ENCODE measurements at regions not wholly inside any gene's neighbourhood (a gene's known extent, or its start where the extent isn't known, plus 50 kb on each side); places are given as distances from the start of the nearest gene placed in this dataset.

- H3K9me2 ChIP-seq (replicated peaks; ENCODE audit: insufficient read depth, low read length), result no peaks in the 10 kb centered on the region
- no peaks in the 10 kb centered on the region for H3K9me3 ChIP-seq (ENCODE audit: insufficient read depth, low read length)
- no peak overlapping the region for H3K9ac ChIP-seq (ENCODE audit: low read length)
- no peak overlapping the region for H3K4me3 ChIP-seq (ENCODE audit: insufficient read depth, low read length, poor library complexity, severe bottlenecking)
- H3K27me3 ChIP-seq (ENCODE audit: low read length), result no peaks in the 10 kb centered on the region
- H3K27ac ChIP-seq (ENCODE audit: low read depth, low read length), result no peak overlapping the region
- TF ChIP-seq EZH2phosphoT487 (conservative IDR thresholded peaks at IDR 0.05; ENCODE audit: low read length) (no peak), CTCF (IDR thresholded peaks at IDR 0.05; ENCODE audit: insufficient read depth, low read length, poor library complexity, severe bottlenecking) (no peak)
- H2AFZ ChIP-seq (ENCODE audit: low read depth, low read length, severe bottlenecking), result no peak overlapping the region
- no peak overlapping the region for H3K4me2 ChIP-seq (ENCODE audit: low read depth, low read length, poor library complexity, severe bottlenecking)
- H3K36me3 ChIP-seq (ENCODE audit: low read length), result no peaks in the 10 kb centered on the region
- no peaks in the 10 kb centered on the region for H3K79me2 ChIP-seq (ENCODE audit: insufficient read depth, low read length)
- no peaks in the 10 kb centered on the region for H3F3A ChIP-seq (ENCODE audit: insufficient read depth)
- H4K20me1 ChIP-seq (ENCODE audit: low read depth, low read length), result no peaks in the 10 kb centered on the region
Observed at GRCh38 chr2:204205538-204205937, 269.0 kb downstream of the ICOS start.

DNA sequence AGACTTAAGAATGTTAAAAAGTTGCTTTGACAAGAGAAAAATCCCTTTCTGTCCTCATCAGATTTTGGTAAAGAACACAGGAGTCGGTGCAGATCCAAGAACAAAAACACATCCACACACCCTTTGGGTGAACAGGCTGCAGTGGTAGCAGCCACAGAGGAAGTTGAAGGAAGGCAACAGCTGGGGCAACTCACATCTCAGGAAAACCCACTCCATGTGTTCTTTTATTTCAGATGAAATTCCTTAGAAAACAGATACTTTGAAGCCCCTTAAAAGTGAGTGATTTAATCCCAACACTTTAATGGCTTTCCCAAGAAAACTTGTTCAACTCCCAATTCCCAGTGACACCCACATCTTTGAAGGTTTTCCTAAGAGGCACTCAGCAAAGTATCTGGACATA lies 271.3 kb downstream of the ICOS start:
- H3K9me2 ChIP-seq (replicated peaks; ENCODE audit: insufficient read depth, low read length), result no peaks in the 10 kb centered on the region
- TF ChIP-seq EZH2phosphoT487 (conservative IDR thresholded peaks at IDR 0.05; ENCODE audit: low read length) (no peak), CTCF (IDR thresholded peaks at IDR 0.05; ENCODE audit: insufficient read depth, low read length, poor library complexity, severe bottlenecking) (no peak)

DNA sequence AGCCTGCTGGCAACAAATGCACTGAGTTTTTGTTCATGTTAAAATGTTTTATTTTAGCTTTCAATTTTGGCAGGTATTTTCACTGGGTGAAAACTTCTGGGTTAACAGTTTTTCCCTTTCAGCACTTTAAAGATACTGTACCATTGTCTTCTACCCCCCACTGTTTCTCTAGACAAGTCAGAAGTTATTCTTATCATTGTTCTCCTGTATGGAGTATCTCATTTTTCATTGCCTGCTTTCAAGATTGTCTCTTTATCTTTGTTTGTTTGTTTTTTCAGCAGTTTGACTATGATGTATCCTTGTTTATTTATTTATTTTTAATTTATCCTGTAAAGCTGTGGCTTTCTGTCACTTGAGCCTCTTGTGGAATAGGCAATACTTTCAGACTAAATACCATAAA lies 277.0 kb downstream of the ICOS start:
- H3K79me2 ChIP-seq (ENCODE audit: insufficient read depth, low read length), result no peaks in the 10 kb centered on the region
- H3K36me3 ChIP-seq (ENCODE audit: low read length), result no peaks in the 10 kb centered on the region; the same call in 1 of the 2 replicates
- H3K4me3 ChIP-seq (ENCODE audit: insufficient read depth, low read length, poor library complexity, severe bottlenecking), result no peak overlapping the region
- H3F3A ChIP-seq (ENCODE audit: insufficient read depth), result no peaks in the 10 kb centered on the region
- TF ChIP-seq EZH2phosphoT487 (conservative IDR thresholded peaks at IDR 0.05; ENCODE audit: low read length) (no peak), CTCF (IDR thresholded peaks at IDR 0.05; ENCODE audit: insufficient read depth, low read length, poor library complexity, severe bottlenecking) (no peak)
- H3K9me3 ChIP-seq (ENCODE audit: insufficient read depth, low read length), result no peaks in the 10 kb centered on the region
- H3K27me3 ChIP-seq (ENCODE audit: low read length), result no peaks in the 10 kb centered on the region
- no peak overlapping the region for H2AFZ ChIP-seq (ENCODE audit: low read depth, low read length, severe bottlenecking)
- H3K9me2 ChIP-seq (replicated peaks; ENCODE audit: insufficient read depth, low read length), result no peaks in the 10 kb centered on the region
- no peak overlapping the region for H3K9ac ChIP-seq (ENCODE audit: low read length)
- H3K4me2 ChIP-seq (ENCODE audit: low read depth, low read length, poor library complexity, severe bottlenecking), result no peak overlapping the region
- no peak overlapping the region for H3K27ac ChIP-seq (ENCODE audit: low read depth, low read length)
- no peaks in the 10 kb centered on the region for H4K20me1 ChIP-seq (ENCODE audit: low read depth, low read length)

More for the DNA sequence above, 271.3 kb downstream of the ICOS start:
- H3F3A ChIP-seq (ENCODE audit: insufficient read depth), result no peaks in the 10 kb centered on the region
- H3K4me3 ChIP-seq (ENCODE audit: insufficient read depth, low read length, poor library complexity, severe bottlenecking), result no peak overlapping the region
- H3K4me2 ChIP-seq (ENCODE audit: low read depth, low read length, poor library complexity, severe bottlenecking), result no peak overlapping the region
- no peaks in the 10 kb centered on the region; the same call in 1 of the 2 replicates for H3K36me3 ChIP-seq (ENCODE audit: low read length)
- H3K27me3 ChIP-seq (ENCODE audit: low read length), result no peaks in the 10 kb centered on the region
- no peak overlapping the region for H3K9ac ChIP-seq (ENCODE audit: low read length)
- H2AFZ ChIP-seq (ENCODE audit: low read depth, low read length, severe bottlenecking), result no peak overlapping the region
- no peaks in the 10 kb centered on the region for H3K9me3 ChIP-seq (ENCODE audit: insufficient read depth, low read length)
- no peak overlapping the region for H3K27ac ChIP-seq (ENCODE audit: low read depth, low read length)
- no peaks in the 10 kb centered on the region for H4K20me1 ChIP-seq (ENCODE audit: low read depth, low read length)
- no peaks in the 10 kb centered on the region for H3K79me2 ChIP-seq (ENCODE audit: insufficient read depth, low read length)
